Stomach (tissue), 4 donors: ENCODE measurements at regions not wholly inside any gene's neighbourhood (a gene's known extent, or its start where the extent isn't known, plus 50 kb on each side); places are given as distances from the start of the nearest gene placed in this dataset.

ENCODE experiments used
- CTCF ChIP-seq, 7 experiments: fragments of 450-650 bp in 4 of 7; fragments of 200-600 bp in 3 of 7; sonication (generic) in 3 of 7; IDR thresholded peaks; one replicate each; pipeline ENCODE4 v1.5.1; 2016 to 2019; ENCODE audit warnings: antibody characterized with exemption in 7 of 7, control low read depth in 2 of 7, mild to moderate bottlenecking in 1 of 7
- EP300 ChIP-seq: sonication (generic); formaldehyde crosslinking; IDR thresholded peaks from one replicate; pipeline ENCODE4 v1.6.1; 2017; ENCODE audit warnings: antibody characterized with exemption
- POLR2AphosphoS5 ChIP-seq, 3 donors: sonication (generic); formaldehyde crosslinking; IDR thresholded peaks; one replicate each; pipeline ENCODE4 v1.6.1; 2016; ENCODE audit warnings: antibody characterized with exemption in 3 of 3

- TF ChIP-seq POLR2AphosphoS5 (IDR thresholded peaks at IDR 0.05): no peak
- TF ChIP-seq CTCF (IDR thresholded peaks at IDR 0.05): no peak
- no peak for TF ChIP-seq EP300
Observed at GRCh38 chr4:130640592-130640991, 1544.6 kb downstream of the C4orf33 start.
